ENCODE measurements at regions not wholly inside any gene's neighbourhood (a gene's known extent, or its start where the extent isn't known, plus 50 kb on each side); places are given as distances from the start of the nearest gene placed in this dataset.

- H2BK5ac ChIP-seq (ENCODE audit: low read length) = no peak overlapping the region
- H2BK15ac ChIP-seq (replicated peaks; ENCODE audit: low read depth) = no peak overlapping the region
- H3K4me1 ChIP-seq (ENCODE audit: control insufficient read depth, low read depth, low read length) = no peaks in the 10 kb centered on the region
- no peaks in the 10 kb centered on the region for H3K79me2 ChIP-seq (ENCODE audit: control insufficient read depth, insufficient read depth, low read length)
- no peaks in the 10 kb centered on the region for H3K36me3 ChIP-seq (ENCODE audit: control insufficient read depth, insufficient read depth, low read length)
- no peak overlapping the region for H3K23ac ChIP-seq (ENCODE audit: low read length)
- no peak overlapping the region for H4K5ac ChIP-seq (ENCODE audit: low read length)
- no peaks in the 10 kb centered on the region for H3K79me1 ChIP-seq (ENCODE audit: low read length)
- DNase-seq = no peak
- no peak overlapping the region for H3K9ac ChIP-seq (ENCODE audit: low read length)
- no peak overlapping the region for H3K27ac ChIP-seq (ENCODE audit: low read depth, low read length)
- no peak overlapping the region for H4K8ac ChIP-seq (ENCODE audit: low read depth, low read length)
- no peak overlapping the region for H3K4me2 ChIP-seq (ENCODE audit: low read length)
- H3K4me3 ChIP-seq (ENCODE audit: low read length) = no peak overlapping the region
- no peak overlapping the region for H2AK5ac ChIP-seq (ENCODE audit: low read length)
- H3K4ac ChIP-seq (ENCODE audit: low read depth, low read length) = no peak overlapping the region
- no peak overlapping the region for H2BK120ac ChIP-seq (ENCODE audit: low read depth, low read length)
- no peaks in the 10 kb centered on the region for H3K27me3 ChIP-seq (ENCODE audit: insufficient read depth, low read length, poor library complexity)
- no peak overlapping the region for H3K18ac ChIP-seq (ENCODE audit: low read length)
- no peak overlapping the region for H3K56ac ChIP-seq (ENCODE audit: low read length)
Observed at GRCh38 chr14:80313806-80314205, 102.5 kb upstream of the DIO2 start.

GRCh38 chr14:80310938-80311750 is 99.8 kb upstream of the DIO2 start:
- Histone ChIP-seq H3K4me2 (ENCODE audit: low read length) (no peak overlapping the region), H4K8ac (ENCODE audit: low read depth, low read length) (no peak overlapping the region), H2BK15ac (replicated peaks; ENCODE audit: low read depth) (no peak overlapping the region), H3K79me2 (ENCODE audit: control insufficient read depth, insufficient read depth, low read length) (no peaks in the 10 kb centered on the region), H3K79me1 (ENCODE audit: low read length) (no peaks in the 10 kb centered on the region), H3K56ac (ENCODE audit: low read length) (no peak overlapping the region), H3K27ac (ENCODE audit: low read depth, low read length) (no peak overlapping the region), H3K9ac (ENCODE audit: low read length) (no peak overlapping the region), H3K18ac (ENCODE audit: low read length) (no peak overlapping the region), H3K4me3 (ENCODE audit: low read length) (no peak overlapping the region), H3K4me1 (ENCODE audit: control insufficient read depth, low read depth, low read length) (no peaks in the 10 kb centered on the region), H2BK5ac (ENCODE audit: low read length) (no peak overlapping the region), H3K4ac (ENCODE audit: low read depth, low read length) (no peak overlapping the region), H3K27me3 (ENCODE audit: insufficient read depth, low read length, poor library complexity) (no peaks in the 10 kb centered on the region), H2AK5ac (ENCODE audit: low read length) (no peak overlapping the region), H4K5ac (ENCODE audit: low read length) (no peak overlapping the region), H3K36me3 (ENCODE audit: control insufficient read depth, insufficient read depth, low read length) (no peaks in the 10 kb centered on the region), H3K23ac (ENCODE audit: low read length) (no peak overlapping the region), H2BK120ac (ENCODE audit: low read depth, low read length) (no peak overlapping the region)
- WGBS (ENCODE audit: extremely low coverage, insufficient coverage, low lambda C conversion rate) = no CpG with 5 or more reads among the region's 5 CpGs
- DNase-seq = no peak

- H3K4me3 ChIP-seq (ENCODE audit: low read length) = no peak overlapping the region
- no peak overlapping the region for H4K5ac ChIP-seq (ENCODE audit: low read length)
- WGBS (ENCODE audit: extremely low coverage, insufficient coverage, low lambda C conversion rate) = 100% methylated on average over 1 of the region's 6 CpGs
- no peak overlapping the region for H3K9ac ChIP-seq (ENCODE audit: low read length)
- H3K79me2 ChIP-seq (ENCODE audit: control insufficient read depth, insufficient read depth, low read length) = no peaks in the 10 kb centered on the region
- no peak overlapping the region for H3K4ac ChIP-seq (ENCODE audit: low read depth, low read length)
- no peak overlapping the region for H2AK5ac ChIP-seq (ENCODE audit: low read length)
- H2BK5ac ChIP-seq (ENCODE audit: low read length) = no peak overlapping the region
- no peak overlapping the region for H2BK120ac ChIP-seq (ENCODE audit: low read depth, low read length)
- no peaks in the 10 kb centered on the region for H3K4me1 ChIP-seq (ENCODE audit: control insufficient read depth, low read depth, low read length)
- no peak overlapping the region for H3K18ac ChIP-seq (ENCODE audit: low read length)
- H2BK15ac ChIP-seq (replicated peaks; ENCODE audit: low read depth) = no peak overlapping the region
- H3K56ac ChIP-seq (ENCODE audit: low read length) = no peak overlapping the region
- no peak overlapping the region for H3K23ac ChIP-seq (ENCODE audit: low read length)
- H3K27me3 ChIP-seq (ENCODE audit: insufficient read depth, low read length, poor library complexity) = no peaks in the 10 kb centered on the region
- H3K79me1 ChIP-seq (ENCODE audit: low read length) = no peaks in the 10 kb centered on the region
- no peak overlapping the region for H3K27ac ChIP-seq (ENCODE audit: low read depth, low read length)
- no peak for DNase-seq
- no peak overlapping the region for H3K4me2 ChIP-seq (ENCODE audit: low read length)
- no peaks in the 10 kb centered on the region for H3K36me3 ChIP-seq (ENCODE audit: control insufficient read depth, insufficient read depth, low read length)
- no peak overlapping the region for H4K8ac ChIP-seq (ENCODE audit: low read depth, low read length)
Observed at GRCh38 chr14:80304125-80304766, 92.9 kb upstream of the DIO2 start.

GRCh38 chr14:80300351-80300750 is 89.0 kb upstream of the DIO2 start:
- Histone ChIP-seq H3K27ac (ENCODE audit: low read depth, low read length) (no peak overlapping the region), H3K79me1 (ENCODE audit: low read length) (no peaks in the 10 kb centered on the region), H2AK5ac (ENCODE audit: low read length) (no peak overlapping the region), H3K4me3 (ENCODE audit: low read length) (no peak overlapping the region), H3K56ac (ENCODE audit: low read length) (no peak overlapping the region), H3K79me2 (ENCODE audit: control insufficient read depth, insufficient read depth, low read length) (no peaks in the 10 kb centered on the region), H3K4ac (ENCODE audit: low read depth, low read length) (no peak overlapping the region), H3K4me1 (ENCODE audit: control insufficient read depth, low read depth, low read length) (no peaks in the 10 kb centered on the region), H3K9ac (ENCODE audit: low read length) (no peak overlapping the region), H3K4me2 (ENCODE audit: low read length) (no peak overlapping the region), H2BK15ac (replicated peaks; ENCODE audit: low read depth) (no peak overlapping the region), H3K27me3 (ENCODE audit: insufficient read depth, low read length, poor library complexity) (no peaks in the 10 kb centered on the region), H3K18ac (ENCODE audit: low read length) (no peak overlapping the region), H3K23ac (ENCODE audit: low read length) (no peak overlapping the region), H3K36me3 (ENCODE audit: control insufficient read depth, insufficient read depth, low read length) (no peaks in the 10 kb centered on the region), H2BK5ac (ENCODE audit: low read length) (no peak overlapping the region), H2BK120ac (ENCODE audit: low read depth, low read length) (no peak overlapping the region), H4K8ac (ENCODE audit: low read depth, low read length) (no peak overlapping the region), H4K5ac (ENCODE audit: low read length) (no peak overlapping the region)
- no peak for DNase-seq
- no CpG with 5 or more reads among the region's 2 CpGs for WGBS (ENCODE audit: extremely low coverage, insufficient coverage, low lambda C conversion rate)

- no peak overlapping the region for H2BK15ac ChIP-seq (replicated peaks; ENCODE audit: low read depth)
- no peak overlapping the region for H3K4me2 ChIP-seq (ENCODE audit: low read length)
- no peaks in the 10 kb centered on the region for H3K79me2 ChIP-seq (ENCODE audit: control insufficient read depth, insufficient read depth, low read length)
Observed at GRCh38 chr14:80298491-80299017, 87.2 kb upstream of the DIO2 start.

More at GRCh38 chr14:80298491-80299017, 87.2 kb upstream of the DIO2 start:
- no peak overlapping the region for H3K23ac ChIP-seq (ENCODE audit: low read length)
- no peaks in the 10 kb centered on the region for H3K79me1 ChIP-seq (ENCODE audit: low read length)
- H4K5ac ChIP-seq (ENCODE audit: low read length) = no peak overlapping the region
- no peak overlapping the region for H3K18ac ChIP-seq (ENCODE audit: low read length)
- no peak overlapping the region for H3K4me3 ChIP-seq (ENCODE audit: low read length)
- no peak overlapping the region for H2AK5ac ChIP-seq (ENCODE audit: low read length)
- no peaks in the 10 kb centered on the region for H3K4me1 ChIP-seq (ENCODE audit: control insufficient read depth, low read depth, low read length)
- H2BK5ac ChIP-seq (ENCODE audit: low read length) = no peak overlapping the region
- no peak overlapping the region for H3K27ac ChIP-seq (ENCODE audit: low read depth, low read length)
- no CpG with 5 or more reads among the region's 8 CpGs for WGBS (ENCODE audit: extremely low coverage, insufficient coverage, low lambda C conversion rate)
- H3K56ac ChIP-seq (ENCODE audit: low read length) = no peak overlapping the region
- H2BK120ac ChIP-seq (ENCODE audit: low read depth, low read length) = no peak overlapping the region
- H3K4ac ChIP-seq (ENCODE audit: low read depth, low read length) = no peak overlapping the region
- no peaks in the 10 kb centered on the region for H3K27me3 ChIP-seq (ENCODE audit: insufficient read depth, low read length, poor library complexity)
- no peak for DNase-seq
- H4K8ac ChIP-seq (ENCODE audit: low read depth, low read length) = no peak overlapping the region
- H3K36me3 ChIP-seq (ENCODE audit: control insufficient read depth, insufficient read depth, low read length) = no peaks in the 10 kb centered on the region
- H3K9ac ChIP-seq (ENCODE audit: low read length) = no peak overlapping the region
